Activated CD4-positive, alpha-beta T cell treated with anti-CD3 and anti-CD28 coated beads, Interleukin-2, amount 50 U/mL, for 48 hours (primary cell): ENCODE measurements at regions not wholly inside any gene's neighbourhood (a gene's known extent, or its start where the extent isn't known, plus 50 kb on each side); places are given as distances from the start of the nearest gene placed in this dataset.
"Not testable (repeated sequence)": the region's sequence is repeated elsewhere in the genome, so short reads cannot be mapped to it uniquely, and the experiment has no call there.

ENCODE experiments used
- DNase-seq, 2 experiments: peaks; one replicate each; pipeline ENCODE4 v3.0.0-alpha.2; 2020

DNA sequence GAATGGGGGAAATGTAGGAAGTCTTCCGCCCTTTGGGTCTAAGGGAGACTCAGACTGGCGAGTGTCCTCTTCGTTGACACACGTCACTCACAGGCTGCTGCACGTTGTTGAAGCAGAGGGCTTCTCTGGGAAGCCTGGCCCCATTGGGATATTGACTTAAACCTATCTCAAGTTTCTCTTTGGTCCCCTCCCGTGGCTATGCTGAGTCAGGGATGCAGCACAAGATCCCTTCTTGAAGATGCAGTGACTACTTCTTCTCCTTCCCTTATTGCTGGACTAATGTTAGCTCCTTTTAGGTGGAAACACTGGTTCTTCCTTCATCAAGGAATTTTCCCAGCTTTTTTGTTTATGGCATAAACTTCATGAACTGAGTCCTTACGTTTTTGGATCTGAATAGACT, 89.8 kb upstream of the CCDC71L start:
- no peak for DNase-seq

DNA sequence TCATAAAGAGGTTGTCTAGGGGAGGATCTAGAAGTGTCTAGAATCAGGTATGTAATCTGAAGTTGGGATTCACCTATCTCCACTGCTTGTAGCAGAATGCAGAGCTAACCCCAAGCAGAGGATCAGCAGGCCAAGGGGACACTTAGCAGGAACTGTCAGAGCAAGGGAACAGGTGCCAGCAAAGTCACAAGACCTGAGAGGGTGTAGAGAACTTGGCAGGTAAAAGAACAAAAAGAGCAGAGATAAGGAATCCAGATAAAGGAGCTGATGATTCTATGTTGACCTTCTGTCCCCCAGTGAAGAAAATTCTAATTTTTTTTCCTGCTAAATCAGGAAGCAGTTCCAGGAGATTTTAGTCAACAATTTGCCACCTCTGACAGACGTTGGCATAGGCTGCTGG, 91.4 kb upstream of the CCDC71L start:
- no peak for DNase-seq

DNA sequence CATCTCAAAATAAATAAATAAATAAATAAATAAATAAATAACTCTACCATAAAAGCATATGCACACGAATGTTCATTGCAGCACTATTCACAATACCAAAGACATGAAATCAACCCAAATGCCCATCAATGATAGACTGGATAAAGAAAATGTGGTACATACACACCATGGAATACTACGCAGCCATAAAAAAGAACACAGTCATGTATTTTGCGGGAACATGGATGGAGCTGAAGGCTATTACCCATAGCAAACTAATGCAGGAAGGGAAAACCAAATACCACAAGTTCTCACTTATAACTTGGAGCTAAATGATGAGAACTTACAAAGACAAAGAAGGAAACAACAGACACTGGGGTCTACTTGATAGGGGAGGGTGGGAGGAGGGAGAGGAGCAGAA, 94.1 kb upstream of the CCDC71L start:
- DNase-seq: not testable (repeated sequence)

DNA sequence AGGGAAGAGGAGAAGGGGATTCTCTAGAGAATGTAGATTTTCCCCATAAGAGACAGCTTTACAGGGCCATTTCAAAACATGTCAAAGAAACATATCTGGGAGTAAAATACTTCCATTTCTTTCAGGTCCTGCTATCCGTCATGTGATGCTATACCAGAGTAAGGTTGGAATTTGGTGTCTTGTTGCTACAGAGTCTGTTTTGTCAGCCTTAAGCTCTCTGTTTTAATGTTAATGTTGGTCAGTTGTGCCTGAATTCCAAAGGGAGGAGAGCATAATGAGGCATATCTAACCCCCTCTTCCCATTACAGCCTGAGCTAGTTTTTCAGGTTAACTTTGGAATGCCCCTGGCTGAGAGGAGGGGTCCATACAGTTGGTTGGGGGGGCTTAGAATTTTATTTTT, 94.7 kb upstream of the CCDC71L start:
- DNase-seq: no peak

GRCh38 chr7:106756071-106756470, 95.1 kb upstream of the CCDC71L start:
- DNase-seq: no peak

GRCh38 chr7:106756884-106757283, 95.9 kb upstream of the CCDC71L start:
- no peak for DNase-seq

- no peak for DNase-seq
These were observed 96.9 kb upstream of the CCDC71L start for GRCh38 chr7:106757846-106758245.

GRCh38 chr7:106762845-106763244, 101.9 kb upstream of the CCDC71L start:
- DNase-seq: not testable (repeated sequence)

GRCh38 chr7:106763717-106764116, 101.4 kb upstream of the PIK3CG start:
- DNase-seq: no peak

DNA sequence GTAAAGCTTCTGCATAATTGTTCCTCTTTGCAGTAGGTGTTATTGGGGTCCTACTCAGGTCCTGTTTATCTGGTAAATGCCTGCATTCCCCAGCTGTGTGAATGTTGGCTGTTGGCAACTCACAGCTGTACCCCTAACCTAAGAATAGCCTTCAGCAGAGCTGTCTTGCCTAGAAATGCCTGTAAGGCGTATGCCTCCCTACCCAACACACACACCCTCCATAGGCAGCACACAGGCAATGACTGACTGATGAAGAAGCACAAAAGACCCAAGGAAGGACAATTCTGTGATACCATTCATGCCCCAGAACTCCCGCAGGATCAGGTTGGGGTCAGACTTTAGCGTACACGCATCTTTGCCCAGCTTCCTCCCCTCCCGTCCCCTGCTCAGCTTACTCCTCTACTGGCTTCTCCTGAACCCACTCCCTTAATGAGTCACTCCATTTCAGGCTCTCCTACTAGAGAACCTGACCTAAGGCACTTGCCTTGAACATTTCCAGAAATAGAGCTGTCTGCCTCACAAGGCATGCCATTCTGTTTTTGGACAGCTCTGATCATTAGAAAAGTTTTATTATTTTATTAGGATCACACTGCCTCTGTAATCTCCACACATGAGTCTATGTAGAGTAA, 99.2 kb upstream of the PIK3CG start:
- no peak for DNase-seq

- DNase-seq: no peak
These were observed 98.5 kb upstream of the PIK3CG start for GRCh38 chr7:106766551-106766950.

- no peak for DNase-seq
These were observed 98.0 kb upstream of the PIK3CG start for GRCh38 chr7:106767078-106767477.

DNA sequence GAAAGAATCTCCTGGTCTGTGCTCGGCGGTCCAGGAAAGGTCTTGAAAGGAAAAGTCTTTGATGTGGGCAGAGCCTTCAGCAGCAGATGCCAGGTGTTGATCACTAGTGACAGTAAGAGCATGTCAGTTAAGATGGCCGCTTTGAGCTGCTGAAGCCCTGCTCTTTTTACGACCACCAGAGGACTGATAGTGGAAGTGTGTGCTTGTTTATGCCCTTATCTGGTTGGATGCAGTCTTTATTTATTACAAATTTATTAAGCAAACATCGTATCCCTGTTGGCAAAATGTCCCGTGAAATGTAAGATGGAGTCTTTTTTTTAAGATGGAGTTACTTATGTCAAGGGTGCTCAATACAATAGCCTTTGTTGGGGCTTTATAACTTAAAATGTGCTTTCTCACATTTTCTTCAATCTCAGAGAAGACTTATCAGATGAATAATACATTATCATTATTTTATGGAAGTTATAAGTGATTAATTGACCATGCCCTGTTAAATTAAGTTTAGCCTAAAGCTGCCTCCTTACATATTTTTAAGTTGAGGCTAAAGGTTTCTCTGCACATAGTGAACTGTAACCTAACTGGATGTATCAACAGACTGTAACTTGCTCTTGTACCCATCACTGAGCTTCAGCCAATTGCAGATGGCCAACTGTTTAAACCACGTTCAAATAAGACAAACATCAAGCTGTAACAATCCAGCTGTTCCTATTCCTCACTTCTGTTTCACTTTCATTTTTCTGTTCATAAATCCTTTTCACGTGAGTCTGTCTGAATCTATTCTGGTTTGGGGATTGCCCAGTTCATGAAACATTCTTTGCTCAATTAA, 97.4 kb upstream of the PIK3CG start:
- no peak for DNase-seq

GRCh38 chr7:106768324-106768751, 96.7 kb upstream of the PIK3CG start:
- no peak for DNase-seq

DNA sequence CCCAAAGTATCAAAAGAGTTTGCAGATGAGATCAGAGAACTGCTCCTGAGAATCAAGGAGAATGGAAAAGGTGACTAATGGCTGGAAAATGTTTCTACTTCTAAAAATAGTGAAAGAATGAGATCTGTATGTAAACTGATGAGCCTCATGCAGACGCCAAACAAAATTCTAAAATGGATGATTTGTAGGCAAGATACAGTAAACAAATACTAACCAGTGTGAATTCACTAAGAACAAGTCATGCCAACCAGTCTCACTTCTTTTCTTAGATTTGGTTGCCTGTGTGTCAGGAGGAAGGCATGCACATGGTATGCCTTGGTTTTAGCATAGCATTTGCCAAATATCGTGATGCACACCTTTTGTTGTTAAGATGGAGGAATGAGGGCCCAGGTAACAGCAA, 94.9 kb upstream of the PIK3CG start:
- no peak for DNase-seq

GRCh38 chr7:106772655-106773108, 92.4 kb upstream of the PIK3CG start:
- no peak for DNase-seq

DNA sequence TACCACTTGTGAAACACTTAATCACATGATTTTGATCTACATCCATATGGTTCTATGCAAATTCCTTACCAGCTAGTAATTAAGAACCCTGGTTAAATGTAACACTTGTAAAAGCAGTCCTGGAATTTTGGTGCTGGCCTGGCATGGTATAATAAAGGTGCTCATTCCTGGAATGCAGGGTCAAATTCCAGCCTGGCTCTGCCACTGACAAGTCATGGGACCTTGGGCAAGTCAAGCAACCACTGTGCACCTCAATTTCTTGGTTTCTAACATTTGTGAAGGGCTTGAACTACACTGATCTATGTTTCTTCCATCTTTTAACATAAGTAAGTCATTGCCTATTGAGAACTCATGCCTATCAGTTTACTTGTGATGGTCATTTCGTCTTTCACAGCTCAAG, 91.9 kb upstream of the PIK3CG start:
- no peak for DNase-seq

DNA sequence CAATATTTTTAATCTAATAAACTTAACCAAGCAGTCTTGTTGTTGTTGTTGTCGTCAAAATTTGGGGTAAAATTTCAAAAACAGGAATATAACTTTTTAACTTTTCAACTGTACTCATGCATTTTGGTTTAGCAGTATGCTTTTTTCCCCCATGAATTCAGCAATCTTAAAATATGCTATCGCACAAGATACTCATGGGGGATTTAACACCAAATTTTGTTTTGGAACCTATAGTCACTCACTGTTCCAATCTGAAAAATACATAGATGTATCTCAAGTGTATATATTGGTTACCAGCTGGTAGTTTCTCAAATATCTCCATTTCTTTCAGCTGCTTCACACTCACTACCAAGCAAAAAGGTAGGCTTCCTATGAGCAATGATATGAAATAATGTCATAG, 91.4 kb upstream of the PIK3CG start:
- DNase-seq: no peak

DNA sequence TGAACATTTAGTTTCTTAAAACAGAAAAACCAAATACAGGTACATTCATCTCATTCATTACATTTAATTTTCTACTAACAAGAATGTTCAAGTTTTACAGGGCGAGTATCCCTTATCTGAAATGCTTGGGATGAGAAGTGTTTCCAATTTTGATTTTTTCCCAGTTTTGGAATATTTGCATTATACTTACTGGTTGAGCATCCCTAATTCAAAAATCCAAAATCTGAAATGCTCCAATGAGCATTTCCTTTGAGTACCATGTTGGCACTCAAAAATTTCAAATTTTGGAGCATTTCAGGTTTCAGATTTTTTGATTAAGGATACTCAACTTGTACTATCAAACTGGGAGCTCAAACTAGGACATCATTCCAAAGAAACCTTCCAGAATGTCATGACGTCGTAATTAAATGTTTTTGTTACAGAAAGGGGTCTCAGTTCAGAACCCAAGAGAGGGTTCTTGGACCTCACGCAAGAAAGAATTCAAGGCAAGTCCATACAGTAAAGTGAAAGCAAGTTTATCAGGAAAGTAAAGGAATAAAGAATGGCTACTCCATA, 90.8 kb upstream of the PIK3CG start:
- no peak for DNase-seq

DNA sequence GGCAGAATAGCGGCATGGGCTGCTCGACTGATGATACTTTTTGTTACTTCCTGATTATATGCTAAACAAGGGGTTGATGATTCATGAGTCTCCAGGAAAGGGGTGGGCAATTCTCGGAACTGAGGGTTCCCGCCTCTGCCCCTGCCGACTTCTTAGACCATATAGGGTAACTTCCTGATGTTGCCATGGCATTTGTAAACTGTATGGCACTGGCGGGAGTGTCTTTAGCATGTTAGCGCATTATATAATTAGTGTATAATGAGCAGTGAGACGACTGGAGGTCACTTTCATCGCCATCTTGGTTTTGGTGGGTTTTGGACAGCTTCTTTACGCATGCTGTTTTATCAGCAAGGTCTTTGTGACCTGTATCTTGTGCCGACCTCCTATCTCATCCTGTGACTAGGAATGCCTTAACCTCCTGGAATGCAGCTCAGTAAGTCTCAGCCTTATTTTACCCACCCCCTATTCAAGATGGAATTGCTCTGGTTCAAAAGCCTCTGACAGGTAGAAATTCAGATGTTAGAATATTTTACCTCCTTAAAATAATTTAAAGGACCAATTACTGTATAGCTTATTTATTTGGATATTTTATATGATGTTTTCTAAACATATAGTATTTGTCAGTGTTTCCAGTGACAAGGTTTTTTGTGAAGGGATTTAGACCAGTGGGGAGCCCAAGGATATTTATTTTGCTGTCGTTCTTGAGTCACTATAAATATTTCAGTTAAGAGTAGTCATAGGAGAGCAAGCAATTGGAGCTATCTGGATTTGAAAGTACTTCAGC, 90.1 kb upstream of the PIK3CG start:
- DNase-seq: peak; percentile 43 to 53

DNA sequence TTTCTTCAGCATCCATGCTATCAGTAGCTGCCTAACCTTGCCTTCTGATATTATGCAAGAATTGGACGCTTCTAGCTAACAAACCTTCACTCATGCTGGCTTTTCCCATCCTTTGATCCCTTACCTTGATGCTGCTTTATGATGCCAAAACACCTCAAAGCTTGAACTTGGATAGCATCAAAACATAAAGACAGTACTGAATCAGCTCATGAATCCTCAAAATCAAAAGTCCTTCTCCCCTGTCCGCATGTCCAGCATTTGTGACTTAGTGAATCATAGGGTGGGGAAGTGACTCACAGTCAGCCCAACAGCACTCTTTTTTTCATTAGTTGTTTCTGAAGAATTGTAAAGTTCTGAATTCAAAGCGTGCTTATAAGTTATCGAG, 89.5 kb upstream of the PIK3CG start:
- DNase-seq: no peak

- no peak for DNase-seq
These were observed 89.0 kb upstream of the PIK3CG start for GRCh38 chr7:106775975-106776607.
